Spinal cord (tissue), 9 donors: ENCODE measurements at regions not wholly inside any gene's neighbourhood (a gene's known extent, or its start where the extent isn't known, plus 50 kb on each side); places are given as distances from the start of the nearest gene placed in this dataset.
"Not testable (repeated sequence)": the region's sequence is repeated elsewhere in the genome, so short reads cannot be mapped to it uniquely, and the experiment has no call there.

Experiments used
- DNase-seq, 6 donors: peaks; one replicate each; pipeline versions ENCODE4 v3.0.0 to v3.0.0-alpha.2; 2013 to 2015; ENCODE audit warnings: low spot score in 6 of 6, low read depth in 4 of 6
- H3K27ac ChIP-seq: one replicate; pipeline ENCODE4 v1.5.1; 2013; ENCODE audit warnings: low read depth, low read length, control low read depth
- H3K27me3 ChIP-seq: one replicate; pipeline ENCODE4 v1.6.1; 2013; ENCODE audit warnings: low read length; ENCODE audit not compliant: control insufficient read depth, insufficient read depth
- H3K36me3 ChIP-seq: one replicate; pipeline ENCODE4 v1.6.1; 2013; ENCODE audit warnings: low read length; ENCODE audit not compliant: control insufficient read depth, insufficient read depth
- H3K4me1 ChIP-seq: one replicate; pipeline ENCODE4 v1.6.1; 2013; ENCODE audit warnings: low read length; ENCODE audit not compliant: control insufficient read depth, insufficient read depth
- H3K4me3 ChIP-seq: one replicate; pipeline ENCODE4 v1.5.1; 2013; ENCODE audit warnings: low read depth, low read length, control low read depth
- H3K9me3 ChIP-seq: one replicate; pipeline ENCODE4 v1.6.1; 2013; ENCODE audit warnings: low read length; ENCODE audit not compliant: control insufficient read depth, insufficient read depth
- WGBS: methylation state at CpG from one replicate; pipeline ENCODE4 v1.1.5; 2013; ENCODE audit warnings: missing lambda C conversion rate; ENCODE audit not compliant: insufficient coverage; 5-methylcytosine and 5-hydroxymethylcytosine counted together
- donor health status: healthy.

- no peaks in the 10 kb centered on the region for H3K9me3 ChIP-seq
- H3K4me3 ChIP-seq, result no peak overlapping the region
- H3K4me1 ChIP-seq, result no peaks in the 10 kb centered on the region
- no peak for DNase-seq
- no peaks in the 10 kb centered on the region for H3K27me3 ChIP-seq
- H3K27ac ChIP-seq, result no peak overlapping the region
- no CpG with 5 or more reads among the region's 2 CpGs for WGBS
- H3K36me3 ChIP-seq, result no peaks in the 10 kb centered on the region
Measured at GRCh38 chr17:14732211-14732610, 431.3 kb downstream of the HS3ST3B1 start.

- H3K4me1 ChIP-seq, result no peaks in the 10 kb centered on the region
- 83% methylated on average over 4 of the region's 4 CpGs for WGBS
- no peak overlapping the region for H3K4me3 ChIP-seq
- H3K9me3 ChIP-seq, result no peaks in the 10 kb centered on the region
- no peaks in the 10 kb centered on the region for H3K36me3 ChIP-seq
- no peaks in the 10 kb centered on the region for H3K27me3 ChIP-seq
- H3K27ac ChIP-seq, result no peak overlapping the region
- DNase-seq, result no peak
Measured at GRCh38 chr17:14731591-14731990, 430.7 kb downstream of the HS3ST3B1 start.

- H3K27me3 ChIP-seq, result no peaks in the 10 kb centered on the region
- 100% methylated on average over 2 of the region's 2 CpGs for WGBS
- no peak for DNase-seq
- no peak overlapping the region for H3K27ac ChIP-seq
- no peaks in the 10 kb centered on the region for H3K36me3 ChIP-seq
- no peak overlapping the region for H3K4me3 ChIP-seq
- H3K4me1 ChIP-seq, result no peaks in the 10 kb centered on the region
- no peaks in the 10 kb centered on the region for H3K9me3 ChIP-seq
Measured at GRCh38 chr17:14730821-14731220, 429.9 kb downstream of the HS3ST3B1 start.

- no peaks in the 10 kb centered on the region for H3K27me3 ChIP-seq
- no peaks in the 10 kb centered on the region for H3K36me3 ChIP-seq
- H3K4me1 ChIP-seq, result no peaks in the 10 kb centered on the region
- H3K4me3 ChIP-seq, result no peak overlapping the region
- H3K27ac ChIP-seq, result no peak overlapping the region
- WGBS, result no CpG with 5 or more reads among the region's 4 CpGs
- DNase-seq, result no peak
- no peaks in the 10 kb centered on the region for H3K9me3 ChIP-seq
Measured at GRCh38 chr17:14725729-14726128, 424.8 kb downstream of the HS3ST3B1 start.

- Histone ChIP-seq H3K4me3 (no peak overlapping the region), H3K4me1 (no peaks in the 10 kb centered on the region), H3K27ac (no peak overlapping the region), H3K9me3 (no peaks in the 10 kb centered on the region), H3K27me3 (no peaks in the 10 kb centered on the region), H3K36me3 (no peaks in the 10 kb centered on the region)
- no CpG with 5 or more reads among the region's 2 CpGs for WGBS
- no peak for DNase-seq
Measured at GRCh38 chr17:14724770-14725169, 423.9 kb downstream of the HS3ST3B1 start.

- H3K9me3 ChIP-seq, H3K27me3 ChIP-seq, DNase-seq, H3K4me3 ChIP-seq, H3K27ac ChIP-seq, H3K4me1 ChIP-seq, H3K36me3 ChIP-seq: not testable (repeated sequence)
- WGBS, result no CpG with 5 or more reads among the region's 1 CpG
Measured at GRCh38 chr17:14723349-14723748, 422.5 kb downstream of the HS3ST3B1 start.

- H3K9me3 ChIP-seq, result no peaks in the 10 kb centered on the region
- H3K4me1 ChIP-seq, result no peaks in the 10 kb centered on the region
- H3K27ac ChIP-seq, result no peak overlapping the region
- H3K27me3 ChIP-seq, result no peaks in the 10 kb centered on the region
- H3K4me3 ChIP-seq, result no peak overlapping the region
- WGBS, result 95% methylated on average over 3 of the region's 3 CpGs
- no peak for DNase-seq
- no peaks in the 10 kb centered on the region for H3K36me3 ChIP-seq
Measured at GRCh38 chr17:14719942-14720341, 419.1 kb downstream of the HS3ST3B1 start.

- Histone ChIP-seq H3K4me1 (no peaks in the 10 kb centered on the region), H3K36me3 (no peaks in the 10 kb centered on the region), H3K4me3 (no peak overlapping the region), H3K9me3 (no peaks in the 10 kb centered on the region), H3K27ac (no peak overlapping the region), H3K27me3 (no peaks in the 10 kb centered on the region)
- WGBS, result 83% methylated on average over 1 of the region's 5 CpGs
- no peak for DNase-seq
Measured at GRCh38 chr17:14717859-14718258, 417.0 kb downstream of the HS3ST3B1 start.

GRCh38 chr17:14715561-14715960 is 414.7 kb downstream of the HS3ST3B1 start:
- Histone ChIP-seq H3K36me3 (no peaks in the 10 kb centered on the region), H3K27me3 (no peaks in the 10 kb centered on the region), H3K27ac (no peak overlapping the region), H3K9me3 (no peaks in the 10 kb centered on the region), H3K4me1 (no peaks in the 10 kb centered on the region), H3K4me3 (no peak overlapping the region)
- peak in 2 of 6 donors; percentile 55 to 57 for DNase-seq

- H3K36me3 ChIP-seq, result no peaks in the 10 kb centered on the region
- no peaks in the 10 kb centered on the region for H3K9me3 ChIP-seq
- H3K4me3 ChIP-seq, result no peak overlapping the region
- DNase-seq, result no peak
- H3K4me1 ChIP-seq, result no peaks in the 10 kb centered on the region
- no CpG with 5 or more reads among the region's 1 CpG for WGBS
- H3K27me3 ChIP-seq, result no peaks in the 10 kb centered on the region
- H3K27ac ChIP-seq, result no peak overlapping the region
Measured at GRCh38 chr17:14712611-14713021, 411.7 kb downstream of the HS3ST3B1 start.
